ENCODE measurements at regions not wholly inside any gene's neighbourhood (a gene's known extent, or its start where the extent isn't known, plus 50 kb on each side); places are given as distances from the start of the nearest gene placed in this dataset.
"Not testable (repeated sequence)": the region's sequence is repeated elsewhere in the genome, so short reads cannot be mapped to it uniquely, and the experiment has no call there.

DNA sequence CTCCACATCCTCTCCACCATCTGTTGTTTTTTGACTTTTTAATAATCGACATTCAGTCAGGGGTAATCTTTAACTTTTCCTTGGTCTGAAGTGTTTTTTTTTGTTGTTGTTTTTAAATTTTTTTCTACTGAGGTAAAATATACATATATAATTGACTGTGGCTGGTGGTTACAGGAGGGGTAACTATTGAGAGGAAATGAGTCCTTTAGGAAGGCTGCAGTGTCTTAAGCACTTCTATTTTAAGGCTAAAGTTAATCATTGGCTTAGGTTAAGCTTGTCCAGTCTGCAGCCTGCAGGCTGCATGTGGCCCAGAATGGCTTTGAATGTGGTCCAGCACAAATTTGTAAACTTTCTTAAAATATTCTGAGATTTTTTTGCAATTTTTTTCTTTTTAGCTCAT lies 172.5 kb downstream of the CTH start:
- FAIRE-seq = no peak
- DNase-seq (ENCODE audit: insufficient read length, low spot score) = no peak
- TF ChIP-seq SPI1 (IDR thresholded peaks at IDR 0.05; ENCODE audit: low read depth, low read length) = no peak
- no peak for TF ChIP-seq PAX5 (IDR thresholded peaks at IDR 0.05; ENCODE audit: insufficient read depth, low read length, severe bottlenecking)
- TF ChIP-seq POLR2A (IDR thresholded peaks at IDR 0.05; ENCODE audit: low read depth, low read length) = no peak
- no peak for TF ChIP-seq POU2F2 (IDR thresholded peaks at IDR 0.05; ENCODE audit: low read depth, low read length)
- TF ChIP-seq TAF1 (IDR thresholded peaks at IDR 0.05; ENCODE audit: low read depth, low read length) = no peak
- TF ChIP-seq POLR2AphosphoS5 (IDR thresholded peaks at IDR 0.05; ENCODE audit: low read depth, low read length) = no peak

DNA sequence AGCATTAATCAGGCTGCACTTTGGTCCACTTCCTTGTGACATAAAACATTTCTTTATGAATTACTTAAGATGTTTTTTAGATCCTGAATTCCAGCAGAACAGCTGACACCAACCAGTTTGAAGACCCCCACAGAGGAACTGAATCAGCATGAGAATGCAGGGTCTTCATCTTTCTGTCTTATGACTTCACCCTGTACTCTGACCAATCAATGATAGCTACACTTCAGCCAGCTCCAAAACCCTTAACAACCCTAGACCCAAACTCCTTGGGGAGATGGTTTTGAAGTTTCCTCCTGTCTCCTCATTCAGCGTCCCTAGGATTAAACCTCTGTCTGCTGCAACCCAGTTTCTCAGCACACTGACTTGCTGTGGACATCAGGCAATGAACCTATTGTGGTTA lies 175.0 kb downstream of the CTH start:
- FAIRE-seq (no peak), DNase-seq (ENCODE audit: insufficient read length, low spot score) (no peak)
- TF ChIP-seq PAX5 (IDR thresholded peaks at IDR 0.05; ENCODE audit: insufficient read depth, low read length, severe bottlenecking) (no peak), SPI1 (IDR thresholded peaks at IDR 0.05; ENCODE audit: low read depth, low read length) (no peak), POU2F2 (IDR thresholded peaks at IDR 0.05; ENCODE audit: low read depth, low read length) (no peak), POLR2A (IDR thresholded peaks at IDR 0.05; ENCODE audit: low read depth, low read length) (no peak), TAF1 (IDR thresholded peaks at IDR 0.05; ENCODE audit: low read depth, low read length) (no peak)

DNA sequence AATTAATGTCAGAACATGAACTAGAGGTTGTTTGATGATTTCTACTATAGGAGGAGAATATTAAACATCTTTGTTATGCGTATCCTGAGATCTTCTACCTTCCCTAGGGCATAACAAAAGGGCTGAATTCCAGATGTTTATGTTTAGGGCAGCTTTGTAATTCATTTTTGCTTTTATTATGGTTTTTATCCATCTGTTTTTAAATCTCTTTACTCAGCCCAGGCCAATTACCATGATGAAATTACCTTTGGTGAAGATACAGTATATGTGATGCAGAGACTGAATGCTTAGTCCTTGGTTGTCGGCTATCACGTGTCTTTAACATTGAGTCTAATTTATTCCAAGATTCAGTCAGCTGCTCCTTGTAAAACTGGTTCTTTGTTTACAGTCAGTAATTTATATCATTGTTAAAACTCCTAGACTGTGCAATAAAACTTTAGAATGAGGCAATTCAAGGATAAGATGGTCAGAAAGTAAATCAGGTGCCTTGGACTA lies 176.9 kb downstream of the CTH start:
- DNase-seq (ENCODE audit: insufficient read length, low spot score) (no peak), FAIRE-seq (no peak)
- no peak for TF ChIP-seq PAX5 (IDR thresholded peaks at IDR 0.05; ENCODE audit: insufficient read depth, low read length, severe bottlenecking)
- no peak for TF ChIP-seq TAF1 (IDR thresholded peaks at IDR 0.05; ENCODE audit: low read depth, low read length)
- no peak for TF ChIP-seq SPI1 (IDR thresholded peaks at IDR 0.05; ENCODE audit: low read depth, low read length)
- TF ChIP-seq POU2F2 (IDR thresholded peaks at IDR 0.05; ENCODE audit: low read depth, low read length) = no peak
- TF ChIP-seq POLR2A (IDR thresholded peaks at IDR 0.05; ENCODE audit: low read depth, low read length) = no peak
- TF ChIP-seq POLR2AphosphoS5 (IDR thresholded peaks at IDR 0.05; ENCODE audit: low read depth, low read length) = no peak

DNA sequence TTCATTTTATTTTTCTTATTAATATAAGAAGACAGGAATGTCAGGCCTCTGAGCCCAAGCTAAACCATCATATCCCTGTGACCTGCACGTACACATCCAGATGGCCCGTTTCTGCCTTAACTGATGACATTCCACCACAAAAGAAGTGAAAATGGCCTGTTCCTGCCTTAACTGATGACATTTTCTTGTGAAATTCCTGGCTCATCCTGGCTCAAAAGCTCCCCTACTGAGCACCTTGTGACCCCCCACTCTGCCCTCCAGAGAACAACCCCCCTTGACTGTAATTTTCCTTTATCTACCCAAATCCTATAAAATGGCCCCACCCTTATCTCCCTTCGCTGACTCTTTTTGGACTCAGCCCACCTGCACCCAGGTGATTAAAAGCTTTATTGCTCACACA lies 182.5 kb downstream of the CTH start:
- DNase-seq (ENCODE audit: insufficient read length, low spot score); FAIRE-seq: not testable (repeated sequence)

DNA sequence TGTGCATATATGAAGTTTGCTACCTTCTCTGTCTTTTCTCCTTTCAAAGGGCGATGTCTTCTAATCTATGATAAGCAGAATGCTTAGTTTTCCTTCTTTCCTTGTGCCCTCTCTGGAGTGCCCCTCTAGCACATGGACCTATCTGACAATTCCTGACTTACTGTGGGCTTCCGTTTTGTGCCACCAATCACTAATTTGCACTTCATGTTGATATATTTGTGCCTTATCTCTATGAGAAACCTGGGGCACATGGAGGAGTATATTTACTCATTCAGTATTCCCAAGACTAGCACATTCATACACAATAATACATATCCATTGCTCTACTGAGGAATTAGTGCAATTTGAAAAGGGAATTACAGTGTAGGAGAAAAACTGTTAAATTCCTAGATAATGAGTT lies 197.7 kb downstream of the CTH start:
- TF ChIP-seq SPI1 (IDR thresholded peaks at IDR 0.05; ENCODE audit: low read depth, low read length) (no peak), PAX5 (IDR thresholded peaks at IDR 0.05; ENCODE audit: insufficient read depth, low read length, severe bottlenecking) (no peak), TAF1 (IDR thresholded peaks at IDR 0.05; ENCODE audit: low read depth, low read length) (no peak), POLR2AphosphoS5 (IDR thresholded peaks at IDR 0.05; ENCODE audit: low read depth, low read length) (no peak), POLR2A (IDR thresholded peaks at IDR 0.05; ENCODE audit: low read depth, low read length) (no peak), POU2F2 (IDR thresholded peaks at IDR 0.05; ENCODE audit: low read depth, low read length) (no peak)
- no peak for FAIRE-seq
- DNase-seq (ENCODE audit: insufficient read length, low spot score) = no peak

DNA sequence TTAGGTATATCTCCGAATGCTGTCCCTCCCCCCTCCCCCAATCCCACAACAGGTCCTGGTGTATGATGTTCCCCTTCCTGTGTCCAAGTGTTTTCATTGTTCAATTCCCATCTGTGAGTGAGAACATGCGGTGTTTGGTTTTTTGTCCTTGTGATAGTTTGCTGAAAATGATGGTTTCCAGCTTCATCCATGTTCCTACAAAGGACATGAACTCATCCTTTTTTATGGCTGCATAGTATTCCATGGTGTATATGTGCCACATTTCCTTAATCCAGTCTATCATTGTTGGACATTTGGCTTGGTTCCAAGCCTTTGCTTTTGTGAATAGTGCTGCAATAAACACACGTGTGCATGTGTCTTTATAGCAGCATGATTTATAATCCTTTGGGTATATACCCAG lies 199.1 kb downstream of the CTH start:
- not testable (repeated sequence) for FAIRE-seq; DNase-seq (ENCODE audit: insufficient read length, low spot score)

DNA sequence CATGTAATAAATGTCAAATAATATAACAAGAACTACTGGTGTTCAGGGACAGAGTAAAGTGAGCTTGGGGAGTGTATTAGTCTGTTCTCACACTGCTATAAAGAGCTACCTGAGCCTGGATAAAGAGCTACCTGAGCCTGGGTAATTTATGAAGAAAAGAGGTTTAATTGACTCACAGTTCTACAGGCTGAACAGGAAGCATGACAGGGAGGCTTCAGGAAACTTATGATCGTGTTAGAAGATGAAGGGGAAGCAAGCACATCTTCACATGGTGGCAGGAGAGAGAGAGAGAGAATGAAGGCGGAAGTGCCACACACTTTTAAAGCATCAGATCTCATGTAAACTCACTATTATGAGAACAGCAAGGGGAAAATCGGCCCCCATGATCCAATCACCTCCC lies 205.9 kb downstream of the CTH start:
- no peak for TF ChIP-seq POLR2AphosphoS5 (IDR thresholded peaks at IDR 0.05; ENCODE audit: low read depth, low read length)
- DNase-seq (ENCODE audit: insufficient read length, low spot score) (no peak), FAIRE-seq (no peak)

DNA sequence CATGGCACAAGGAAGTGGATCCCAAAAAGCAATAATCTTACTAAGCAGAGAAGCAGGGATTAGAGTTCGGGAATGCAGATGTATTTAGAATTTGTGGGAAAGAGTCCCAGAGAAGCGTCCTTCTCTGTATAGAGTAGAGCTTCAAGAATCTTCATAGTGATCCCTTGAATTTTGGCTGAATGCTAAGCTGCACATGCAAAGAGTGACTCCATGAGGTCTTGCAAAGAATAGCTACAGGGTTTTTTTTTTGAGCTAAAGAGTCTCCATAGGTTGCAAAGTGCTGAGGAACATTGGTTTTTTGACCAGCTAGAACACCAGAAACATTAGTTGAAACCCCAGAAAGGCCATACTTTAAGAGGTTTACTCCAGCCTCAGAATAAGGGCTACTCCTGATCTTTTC lies 206.7 kb downstream of the CTH start:
- FAIRE-seq = no peak
- TF ChIP-seq POLR2A (IDR thresholded peaks at IDR 0.05; ENCODE audit: low read depth, low read length) (no peak), TAF1 (IDR thresholded peaks at IDR 0.05; ENCODE audit: low read depth, low read length) (no peak), POLR2AphosphoS5 (IDR thresholded peaks at IDR 0.05; ENCODE audit: low read depth, low read length) (no peak), PAX5 (IDR thresholded peaks at IDR 0.05; ENCODE audit: insufficient read depth, low read length, severe bottlenecking) (no peak), SPI1 (IDR thresholded peaks at IDR 0.05; ENCODE audit: low read depth, low read length) (no peak)
- no peak for DNase-seq (ENCODE audit: insufficient read length, low spot score)

DNA sequence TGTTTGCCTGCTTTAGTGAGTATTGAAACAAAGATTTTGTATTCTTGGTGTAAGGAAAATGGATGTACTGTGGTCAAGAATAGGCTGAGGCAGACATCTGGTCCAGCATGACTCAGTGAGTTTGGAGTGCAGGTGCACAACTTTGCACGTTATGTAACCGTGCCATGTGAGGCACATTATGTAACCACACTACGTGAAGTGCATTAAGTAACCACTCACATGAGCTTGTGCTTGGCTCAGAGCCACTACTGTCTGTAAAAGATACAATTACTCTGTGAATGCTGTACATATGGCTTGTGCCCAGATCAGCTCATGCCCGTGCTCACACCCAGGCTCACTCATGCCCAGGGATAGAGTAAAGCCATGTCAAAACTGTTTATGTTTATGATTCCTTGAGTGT lies 216.8 kb downstream of the CTH start:
- FAIRE-seq (no peak), DNase-seq (ENCODE audit: insufficient read length, low spot score) (no peak)
- TF ChIP-seq POLR2A (IDR thresholded peaks at IDR 0.05; ENCODE audit: low read depth, low read length) = no peak
- no peak for TF ChIP-seq SPI1 (IDR thresholded peaks at IDR 0.05; ENCODE audit: low read depth, low read length)
- TF ChIP-seq POU2F2 (IDR thresholded peaks at IDR 0.05; ENCODE audit: low read depth, low read length) = no peak
- no peak for TF ChIP-seq TAF1 (IDR thresholded peaks at IDR 0.05; ENCODE audit: low read depth, low read length)
- no peak for TF ChIP-seq POLR2AphosphoS5 (IDR thresholded peaks at IDR 0.05; ENCODE audit: low read depth, low read length)
- no peak for TF ChIP-seq PAX5 (IDR thresholded peaks at IDR 0.05; ENCODE audit: insufficient read depth, low read length, severe bottlenecking)

DNA sequence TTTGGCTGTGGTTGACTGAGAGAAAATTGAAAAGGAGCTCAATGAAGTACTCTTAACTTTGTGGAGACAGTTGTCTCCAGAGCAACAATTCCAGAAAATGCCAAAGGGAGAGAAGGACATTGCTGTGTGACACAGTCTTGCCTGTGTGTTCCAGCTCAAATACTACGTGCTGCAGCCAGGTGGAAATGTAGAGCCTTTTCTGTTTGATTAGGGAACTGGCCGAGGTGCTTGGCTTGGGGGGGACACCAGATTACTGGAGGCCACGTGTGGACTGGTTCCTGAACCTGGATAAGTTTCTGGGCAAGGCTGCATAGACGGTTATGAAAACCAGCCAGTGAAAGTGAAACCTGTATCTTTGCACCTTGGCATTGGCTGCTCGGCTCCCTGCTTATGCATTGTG lies 217.9 kb downstream of the CTH start:
- TF ChIP-seq SPI1 (IDR thresholded peaks at IDR 0.05; ENCODE audit: low read depth, low read length) (no peak), PAX5 (IDR thresholded peaks at IDR 0.05; ENCODE audit: insufficient read depth, low read length, severe bottlenecking) (no peak), POLR2A (IDR thresholded peaks at IDR 0.05; ENCODE audit: low read depth, low read length) (no peak), POLR2AphosphoS5 (IDR thresholded peaks at IDR 0.05; ENCODE audit: low read depth, low read length) (no peak), POU2F2 (IDR thresholded peaks at IDR 0.05; ENCODE audit: low read depth, low read length) (no peak), TAF1 (IDR thresholded peaks at IDR 0.05; ENCODE audit: low read depth, low read length) (no peak)
- DNase-seq (ENCODE audit: insufficient read length, low spot score) (no peak), FAIRE-seq (no peak)

DNA sequence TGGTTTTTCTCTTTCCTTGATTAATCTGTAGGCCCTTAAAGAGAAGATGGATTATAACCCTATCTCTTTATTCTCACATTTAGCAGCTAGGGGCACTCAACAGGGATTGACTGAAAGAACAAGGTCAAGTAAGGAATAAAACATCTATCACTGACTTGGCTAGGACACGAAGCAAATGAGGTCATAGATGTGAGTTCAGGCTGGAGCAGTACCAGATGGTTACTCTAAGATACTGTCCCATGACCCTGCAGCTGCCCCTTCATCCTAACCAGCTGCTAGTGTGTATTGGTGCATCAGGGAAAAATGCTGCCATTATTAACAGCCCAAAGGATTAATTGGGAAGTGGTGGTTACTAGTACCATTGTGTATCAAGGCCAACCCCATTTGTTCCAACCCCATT lies 221.9 kb downstream of the CTH start:
- TF ChIP-seq TAF1 (IDR thresholded peaks at IDR 0.05; ENCODE audit: low read depth, low read length) (no peak), POLR2AphosphoS5 (IDR thresholded peaks at IDR 0.05; ENCODE audit: low read depth, low read length) (no peak), POU2F2 (IDR thresholded peaks at IDR 0.05; ENCODE audit: low read depth, low read length) (no peak), SPI1 (IDR thresholded peaks at IDR 0.05; ENCODE audit: low read depth, low read length) (no peak), PAX5 (IDR thresholded peaks at IDR 0.05; ENCODE audit: insufficient read depth, low read length, severe bottlenecking) (no peak), POLR2A (IDR thresholded peaks at IDR 0.05; ENCODE audit: low read depth, low read length) (no peak)
- FAIRE-seq (no peak), DNase-seq (ENCODE audit: insufficient read length, low spot score) (no peak)

Data from GM12891 (cell line).